Posterior vena cava (tissue), 2 donors: ENCODE measurements at regions not wholly inside any gene's neighbourhood (a gene's known extent, or its start where the extent isn't known, plus 50 kb on each side); places are given as distances from the start of the nearest gene placed in this dataset.

Source experiments
- DNase-seq: peaks from one replicate; pipeline ENCODE4 v3.0.0-alpha.2; 2020; ENCODE audit warnings: low spot score
- intact Hi-C, 2 donors: fragments of 100-400 bp; cut with DNase I; formaldehyde crosslinking; loops; one replicate each; pipeline versions ENCODE4 v1.14.1 to v1.14.2; 2022 to 2023
- donor health status: DM: yes; HTN: yes; CAD: no.
- donor health status: DM: yes; HTN: yes; CAD: no.

DNA sequence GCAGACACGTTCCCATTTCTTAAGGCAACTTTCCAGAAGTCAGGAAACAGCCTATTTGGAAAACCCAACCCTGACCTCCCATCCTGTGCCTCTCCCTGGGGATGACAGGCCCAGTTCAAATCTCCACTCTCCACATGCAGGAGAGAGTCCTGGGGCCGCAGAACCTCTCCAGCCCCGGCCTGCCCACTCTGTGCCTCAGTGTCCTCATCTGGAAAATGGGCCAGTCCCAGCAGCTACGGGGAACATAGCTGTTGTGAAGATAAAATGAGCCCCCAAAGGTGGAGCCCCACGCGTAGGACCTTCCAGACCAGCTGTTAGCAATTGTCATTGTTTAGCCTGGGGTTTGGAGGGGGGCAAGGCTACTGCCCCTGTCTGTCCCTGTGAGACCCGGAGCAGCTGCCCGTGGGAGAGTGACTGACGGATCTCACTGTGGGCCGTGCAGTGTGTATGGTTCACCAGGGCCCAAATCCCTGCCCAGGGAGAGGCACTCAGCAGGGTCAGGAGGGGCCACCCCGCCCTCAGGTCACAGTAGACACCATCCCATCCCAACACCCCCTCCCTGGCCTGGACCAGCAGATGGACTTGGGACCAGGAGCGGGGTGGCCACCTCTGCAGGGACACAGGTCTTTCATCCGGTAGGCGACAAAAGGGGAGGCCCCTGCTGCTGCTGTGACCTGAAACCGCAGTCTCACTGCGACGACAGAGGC, 145.9 kb downstream of the CTTN start:
- intact Hi-C loops = no loop called here
- DNase-seq = peak; percentile 73

DNA sequence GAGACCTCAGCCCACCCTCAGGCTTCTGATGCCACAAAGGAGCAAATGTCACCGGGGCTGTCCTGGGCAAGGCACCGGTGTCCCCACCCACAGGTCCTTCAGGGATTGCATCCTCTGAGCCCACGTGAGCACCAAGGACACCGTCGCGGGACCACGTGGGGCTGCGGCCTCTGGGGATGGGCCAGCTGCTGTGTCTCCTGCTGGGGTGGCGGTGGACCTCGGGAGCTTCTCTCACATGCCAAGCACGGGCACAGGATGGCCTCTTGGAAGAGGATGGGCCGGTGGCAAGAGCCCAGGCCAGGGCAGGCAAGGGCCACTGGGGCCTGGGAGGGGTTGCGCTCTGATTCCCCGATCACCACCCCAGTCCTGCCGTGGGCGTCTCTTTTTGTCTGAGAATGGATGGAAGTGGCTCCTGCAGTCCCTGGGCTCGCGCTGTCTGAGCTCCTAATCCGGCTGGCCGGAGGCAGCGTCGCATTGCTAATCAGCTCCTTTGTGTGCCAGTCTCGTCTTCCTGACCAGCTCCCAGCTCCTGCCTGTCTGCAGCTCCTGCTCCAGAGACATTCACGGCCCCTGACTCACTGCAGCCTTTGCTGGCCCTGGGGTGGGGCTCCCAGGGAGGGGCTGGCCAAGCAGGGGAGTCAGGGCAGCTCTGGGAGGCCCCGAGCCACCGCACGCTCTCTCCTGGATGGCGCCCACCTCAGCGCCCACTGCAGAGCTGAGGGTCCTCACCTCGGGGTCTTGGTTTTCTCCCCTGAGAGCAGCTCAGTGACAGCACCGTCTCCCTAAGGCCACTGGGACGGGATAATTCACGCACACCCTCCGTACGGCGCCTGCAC, 146.7 kb downstream of the CTTN start:
- DNase-seq = peak; percentile 78

DNA sequence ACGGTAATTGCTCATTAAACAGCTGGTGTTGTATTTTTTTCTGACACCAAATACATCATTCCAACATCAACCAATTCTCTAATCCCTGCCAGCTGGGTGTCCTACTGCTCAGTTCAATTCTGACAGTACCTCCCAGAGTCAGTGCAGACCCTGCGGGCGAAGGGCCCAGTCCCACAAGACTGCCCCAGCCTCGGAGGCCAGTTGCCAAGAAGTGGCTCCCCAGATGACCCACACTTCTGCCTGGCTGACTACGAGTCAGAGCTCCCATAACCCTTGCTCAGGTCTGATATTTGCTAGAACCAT, 147.2 kb downstream of the CTTN start:
- DNase-seq = peak; percentile 69
- intact Hi-C loops = no loop called here

More for the DNA sequence above, 146.7 kb downstream of the CTTN start:
- intact Hi-C loops = no loop called here

DNA sequence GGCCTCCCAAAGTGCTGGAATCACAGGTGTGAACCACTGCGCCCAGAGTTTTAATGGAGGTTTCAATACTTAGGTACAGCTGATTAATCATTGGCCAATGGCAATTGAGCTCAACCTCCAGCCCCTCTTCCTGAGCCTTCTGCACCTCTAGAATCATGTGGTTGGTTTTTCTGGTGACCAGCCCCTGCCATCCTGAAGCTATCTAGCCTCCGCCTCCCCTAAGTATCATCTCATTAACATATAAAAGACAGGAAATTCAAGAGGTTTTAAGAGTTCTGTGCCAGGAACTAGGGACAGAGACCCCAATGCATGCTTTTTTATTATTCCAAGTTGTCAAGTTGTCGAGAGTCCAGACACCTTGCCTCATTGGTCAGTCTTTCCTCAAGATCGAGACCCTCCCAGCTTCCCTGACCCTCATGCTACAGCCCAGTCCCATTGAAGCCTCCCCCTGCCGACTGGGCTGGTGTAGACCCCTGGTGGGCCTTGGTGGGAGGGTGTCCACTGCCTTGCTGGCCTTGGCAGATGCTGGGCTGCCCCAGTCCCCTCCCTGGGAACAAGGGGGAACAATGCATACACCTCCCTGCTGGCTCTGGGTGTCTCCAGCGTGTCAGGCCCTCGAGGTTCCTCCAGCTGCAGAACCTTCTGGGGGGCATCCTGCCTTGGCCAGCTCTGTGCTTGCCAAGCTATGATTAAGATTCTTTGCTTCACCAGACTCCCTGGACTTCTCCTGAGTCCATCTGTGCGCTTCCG, 148.0 kb downstream of the CTTN start:
- peak; percentile 52 for DNase-seq
- intact Hi-C loops = no loop called here

DNA sequence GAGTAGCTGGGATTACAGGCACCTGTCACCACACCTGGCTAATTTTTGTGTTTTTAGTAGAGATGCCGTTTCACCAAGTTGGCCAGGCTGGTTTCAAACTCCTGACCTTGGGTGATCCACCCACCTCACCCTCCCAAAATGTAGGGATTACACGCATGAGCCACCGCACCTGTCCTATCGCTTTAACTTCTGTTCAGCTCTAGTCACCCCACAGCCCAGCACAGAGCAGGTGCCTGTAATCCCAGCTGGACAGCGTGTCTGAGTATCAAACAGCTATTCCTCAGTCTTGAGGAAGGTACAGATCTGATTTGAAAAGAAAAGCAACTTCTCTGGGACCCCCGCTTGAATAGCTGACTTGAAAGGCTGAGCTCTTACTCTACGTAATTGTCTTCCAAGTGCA, 149.1 kb downstream of the CTTN start:
- intact Hi-C loops = no loop called here
- DNase-seq = no peak

DNA sequence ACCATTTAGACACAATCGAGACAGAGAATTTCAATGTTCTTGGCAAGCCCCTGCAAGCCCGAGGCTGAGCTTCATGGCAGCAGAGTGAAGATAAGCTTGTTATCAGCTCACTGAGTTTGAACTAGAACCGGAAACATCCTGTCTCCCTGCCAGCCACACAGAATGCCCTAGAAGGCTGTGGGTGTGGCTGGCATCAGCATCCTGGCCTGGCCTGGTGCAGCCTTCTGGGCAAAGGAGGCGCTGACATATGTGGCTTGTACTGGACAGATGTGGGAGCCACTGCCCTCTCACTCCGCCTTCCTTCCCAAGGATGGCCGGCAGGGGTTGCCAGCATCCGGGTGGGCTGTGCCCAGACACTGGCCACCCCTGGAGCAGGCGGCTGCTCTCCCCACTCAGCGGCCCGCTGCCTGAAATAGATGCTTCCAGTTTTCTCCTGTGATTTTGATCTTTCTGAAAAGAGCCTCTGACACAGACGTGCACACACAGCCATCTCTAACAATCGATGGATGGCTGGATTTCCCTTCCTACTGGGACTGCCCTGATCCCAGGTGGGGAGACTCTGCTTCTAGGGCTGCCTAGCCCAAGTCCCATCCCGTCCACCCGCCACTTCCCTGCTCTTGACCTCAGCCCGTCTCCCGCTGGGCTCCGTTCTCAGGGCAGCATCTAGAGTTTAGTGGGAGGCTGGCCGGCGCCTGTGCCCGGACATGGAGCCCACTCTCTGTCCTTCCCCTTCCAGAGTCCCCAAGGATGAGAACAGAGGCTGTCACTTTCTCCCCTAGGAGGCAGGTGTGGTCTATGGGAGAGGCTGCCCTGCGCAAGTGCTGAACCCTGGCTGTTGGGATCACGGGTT, 149.7 kb downstream of the CTTN start:
- DNase-seq = peak; percentile 58

DNA sequence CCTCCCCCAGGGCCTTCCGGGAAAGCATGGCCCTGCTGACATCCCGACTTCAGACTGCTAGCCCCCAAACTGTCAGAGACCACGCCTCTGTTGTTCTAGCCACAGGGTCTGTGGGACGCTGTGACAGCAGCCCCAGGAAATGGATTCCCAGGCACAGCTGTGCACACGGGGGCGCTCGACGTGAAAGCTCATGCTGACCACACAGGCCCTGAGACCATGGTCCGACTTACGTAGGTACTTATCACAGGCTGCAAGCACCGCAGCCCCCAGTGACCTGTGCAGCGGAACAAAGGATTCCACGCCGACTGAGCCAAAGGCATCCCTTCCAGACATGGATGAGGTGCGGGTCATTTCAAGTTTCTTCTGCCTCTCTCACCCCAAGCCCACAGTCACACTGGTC, 150.6 kb downstream of the CTTN start:
- DNase-seq = peak; percentile 58
- intact Hi-C loops = no loop called here

More for the DNA sequence above, 149.7 kb downstream of the CTTN start:
- intact Hi-C loops = no loop called here

DNA sequence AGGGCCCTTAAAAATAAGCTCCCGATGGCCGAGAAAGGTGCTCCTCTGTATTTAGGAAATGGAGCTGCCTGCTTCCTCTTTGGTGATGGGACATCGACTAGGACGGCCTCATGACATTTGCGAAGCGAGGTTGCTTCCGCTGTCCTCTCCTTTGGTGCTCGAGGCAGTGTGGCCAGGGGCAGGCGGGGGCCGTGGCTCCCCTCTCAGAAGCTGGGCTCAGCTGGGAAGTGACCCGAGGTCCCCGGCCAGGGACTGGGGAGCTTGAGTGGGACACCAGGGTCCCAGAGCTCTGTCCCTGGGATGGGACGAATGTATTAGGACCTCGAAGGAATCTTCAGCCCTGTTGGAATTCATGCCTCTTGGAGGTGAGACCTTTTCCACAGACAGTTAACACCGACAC, 151.1 kb downstream of the CTTN start:
- DNase-seq = peak; percentile 57
- intact Hi-C loops = no loop called here

DNA sequence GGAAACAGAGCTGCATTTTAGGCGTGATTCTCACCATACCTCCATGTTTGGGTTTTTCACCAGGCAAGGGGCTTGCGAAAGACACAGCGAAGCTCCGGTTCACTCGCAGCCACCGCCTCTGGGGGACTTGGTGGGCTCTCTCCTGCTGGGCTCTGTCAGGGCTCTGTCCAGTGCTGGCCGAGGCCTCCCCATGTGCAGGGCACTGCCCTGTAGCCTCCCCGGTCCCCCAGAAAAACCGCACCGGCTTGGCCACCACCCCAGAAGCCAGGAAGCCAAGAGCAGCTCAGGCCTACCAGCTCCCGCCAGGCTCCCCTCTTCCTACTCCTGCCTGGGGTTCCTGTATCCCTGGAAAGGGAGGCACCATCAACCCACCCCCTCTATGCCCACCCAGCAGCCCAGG, 151.5 kb downstream of the CTTN start:
- intact Hi-C loops = no loop called here
- peak; percentile 43 for DNase-seq

DNA sequence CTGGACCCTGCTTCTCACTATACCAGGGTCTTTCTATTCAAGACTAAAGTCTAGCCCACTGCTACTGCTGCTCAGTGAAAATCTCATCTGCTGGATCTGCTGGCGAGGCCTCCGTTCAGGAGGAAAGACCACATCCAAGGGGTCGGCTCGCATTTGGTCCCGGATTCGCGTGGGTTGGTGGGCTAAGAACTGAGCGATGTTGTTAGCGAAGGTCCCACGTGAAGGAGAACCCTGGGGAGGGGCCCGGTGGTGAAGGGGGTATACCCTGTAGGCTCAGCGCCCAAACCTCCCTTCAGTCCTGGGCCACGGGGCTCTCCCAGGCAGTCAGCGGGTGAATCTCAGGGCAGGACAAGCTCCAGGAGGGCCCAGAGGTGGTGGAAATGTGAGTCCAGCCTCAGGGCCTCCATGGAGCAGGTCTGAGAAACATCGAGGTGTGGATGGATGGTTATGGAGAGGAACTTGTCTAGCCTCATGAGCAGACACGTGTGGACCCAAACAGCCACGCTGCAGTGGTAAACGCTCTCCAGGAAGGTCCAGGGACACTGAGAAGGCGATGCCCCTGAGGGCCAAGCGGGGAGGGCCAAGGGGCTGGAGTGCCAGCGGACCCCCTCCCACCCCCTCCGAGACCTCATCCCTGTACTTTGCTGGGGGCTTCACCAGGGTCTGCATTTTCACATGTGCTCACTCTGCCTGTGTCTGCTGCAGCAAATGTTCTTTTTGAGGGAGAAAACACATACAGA, 152.3 kb downstream of the CTTN start:
- intact Hi-C loops = no loop called here

DNA sequence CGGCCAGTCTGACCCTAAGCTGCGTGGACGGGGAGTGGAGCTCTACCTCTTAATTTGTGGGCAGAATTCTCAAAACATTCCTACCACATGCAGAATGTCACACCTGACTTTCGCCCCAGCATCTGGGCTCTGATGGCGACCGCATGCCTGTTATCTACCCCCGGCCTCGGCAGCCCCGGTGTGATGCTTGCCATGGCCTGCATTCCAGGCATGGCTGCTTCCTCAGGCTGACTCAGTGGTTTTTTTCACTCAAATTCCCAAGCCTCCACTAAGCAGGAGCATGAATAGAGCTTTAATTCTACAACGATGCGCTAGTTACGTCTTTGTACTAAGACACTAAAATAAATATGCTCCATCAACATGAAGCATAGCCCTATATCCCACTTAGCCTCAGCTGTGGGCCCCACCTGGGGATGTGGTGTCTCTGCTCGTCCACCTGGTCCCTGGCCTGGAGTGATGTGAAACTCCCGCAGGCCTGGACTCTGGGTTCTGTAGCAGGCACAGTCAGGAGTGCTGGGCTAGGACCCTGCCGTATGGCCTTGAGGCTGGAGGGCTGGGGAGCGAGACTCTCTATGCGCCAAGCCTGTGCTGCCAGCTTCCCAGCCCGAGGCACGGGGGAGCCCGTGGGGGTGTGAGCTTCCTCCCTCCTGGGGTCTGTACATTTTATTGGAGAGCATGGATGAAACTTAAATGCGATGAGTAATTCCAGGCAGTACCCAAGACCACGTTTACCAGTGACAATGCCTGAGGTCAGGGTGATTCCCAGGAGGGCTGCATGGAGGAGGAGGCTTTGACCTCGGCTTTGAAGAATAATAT, 153.2 kb downstream of the CTTN start:
- DNase-seq = peak; percentile 51
- intact Hi-C loops = no loop called here

More for the DNA sequence above, 152.3 kb downstream of the CTTN start:
- peak; percentile 65 for DNase-seq

DNA sequence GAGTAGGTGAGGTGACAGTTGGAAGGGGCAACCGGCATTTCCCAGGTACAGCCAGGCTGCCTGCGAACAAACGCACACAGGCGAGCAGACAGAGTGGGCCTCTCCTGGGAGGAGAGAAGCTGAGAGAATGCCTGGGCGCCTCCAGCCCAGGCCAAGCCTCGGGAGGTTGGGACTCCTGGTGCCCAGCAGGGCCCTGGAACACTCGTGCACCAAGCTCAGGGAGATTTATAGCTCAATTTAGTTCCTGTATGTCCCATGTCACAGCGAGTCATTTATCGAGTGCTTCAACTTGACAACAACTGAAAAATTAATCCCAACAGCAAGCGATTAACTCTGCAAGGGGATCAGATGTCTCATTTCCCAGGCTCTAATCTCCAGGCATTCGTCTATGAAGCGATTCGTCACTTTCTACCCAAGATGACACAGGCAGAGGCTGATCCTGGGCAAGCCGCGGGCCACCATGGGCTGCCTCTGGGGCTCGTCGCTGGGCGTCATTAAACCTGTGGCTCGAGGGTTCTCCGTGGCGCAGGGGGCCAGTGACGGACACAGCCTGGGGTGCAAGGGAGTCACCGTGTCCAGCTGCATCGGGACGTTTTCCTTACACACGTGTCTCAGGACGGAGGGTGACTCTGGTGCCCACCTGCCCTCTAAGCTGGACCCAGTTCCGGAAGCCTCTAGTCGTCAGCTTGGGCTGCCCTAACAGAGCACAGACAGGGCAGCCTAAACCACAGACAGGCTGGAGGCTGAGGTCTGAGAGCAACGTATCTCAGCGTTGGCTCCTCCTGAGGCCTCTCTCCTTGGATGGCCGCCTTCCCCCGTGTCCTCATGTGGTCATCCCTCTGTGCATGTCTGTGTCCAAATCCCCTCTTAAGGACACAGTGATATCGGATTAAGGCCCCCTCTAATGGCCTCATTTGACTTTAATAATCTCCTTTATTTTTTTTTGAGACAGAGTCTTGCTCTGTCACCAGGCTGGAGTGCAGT, 154.1 kb downstream of the CTTN start:
- intact Hi-C loops = no loop called here
- DNase-seq = peak; percentile 61

DNA sequence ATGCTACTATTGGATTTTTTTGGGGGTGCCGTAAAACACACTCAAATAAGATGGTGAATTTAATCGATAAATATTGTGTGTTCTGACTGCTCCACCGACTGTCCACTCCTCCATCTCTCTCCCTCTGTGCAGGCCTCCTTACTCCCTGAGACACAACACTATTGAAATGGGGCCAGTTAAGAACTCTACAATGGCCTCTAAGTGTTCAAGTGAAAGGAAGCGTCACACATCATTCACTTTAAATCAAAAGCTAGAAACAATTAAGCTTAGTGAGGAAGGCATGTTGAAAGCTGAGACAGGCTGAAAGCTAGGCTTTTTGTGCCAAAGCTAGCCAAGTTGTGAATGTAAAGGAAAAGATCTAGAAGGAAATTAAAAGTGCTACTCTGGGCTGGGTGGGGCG, 156.7 kb downstream of the CTTN start:
- intact Hi-C loops = no loop called here
- DNase-seq = no peak

DNA sequence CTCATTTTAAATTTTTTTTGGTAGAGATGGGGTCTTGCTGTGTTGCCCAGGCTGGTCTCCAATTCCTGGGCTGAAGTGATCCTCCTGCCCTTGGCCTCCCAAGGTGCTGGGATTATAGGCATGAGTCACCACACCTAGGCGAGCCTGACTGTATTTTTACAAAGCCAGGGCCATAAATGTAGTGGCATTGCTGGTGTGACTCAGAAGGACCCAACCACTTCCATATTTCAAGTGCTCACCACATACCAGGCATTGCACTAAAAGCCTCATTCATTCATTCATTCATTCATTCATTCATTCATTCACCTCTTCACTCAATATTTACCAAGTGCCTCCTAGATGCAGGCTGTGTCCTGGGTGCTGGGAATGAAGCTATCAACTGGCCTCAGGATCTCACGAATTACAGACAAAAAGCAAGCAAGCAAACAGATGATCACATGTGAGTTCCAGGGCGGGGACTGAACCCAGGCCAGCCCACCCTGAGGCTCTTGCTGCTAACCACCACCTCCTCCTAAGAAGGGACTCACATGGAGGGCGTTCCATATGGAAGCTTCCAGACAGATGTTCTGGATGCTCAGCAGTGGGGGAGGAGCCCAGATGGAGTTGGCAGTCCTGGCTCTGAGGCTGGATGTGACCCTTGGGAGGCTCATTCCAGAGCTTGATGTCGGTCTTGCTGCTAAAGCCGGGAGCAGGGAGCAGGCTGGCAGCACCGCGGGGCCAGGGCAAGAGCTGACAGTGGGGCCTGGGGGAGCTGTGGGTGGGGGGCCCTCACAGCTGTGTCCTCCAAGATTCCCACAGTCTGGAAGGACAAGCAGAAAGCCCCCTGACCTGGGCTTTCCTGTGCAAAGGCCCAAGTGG, 158.8 kb downstream of the CTTN start:
- intact Hi-C loops = no loop called here
- peak; percentile 71 for DNase-seq

DNA sequence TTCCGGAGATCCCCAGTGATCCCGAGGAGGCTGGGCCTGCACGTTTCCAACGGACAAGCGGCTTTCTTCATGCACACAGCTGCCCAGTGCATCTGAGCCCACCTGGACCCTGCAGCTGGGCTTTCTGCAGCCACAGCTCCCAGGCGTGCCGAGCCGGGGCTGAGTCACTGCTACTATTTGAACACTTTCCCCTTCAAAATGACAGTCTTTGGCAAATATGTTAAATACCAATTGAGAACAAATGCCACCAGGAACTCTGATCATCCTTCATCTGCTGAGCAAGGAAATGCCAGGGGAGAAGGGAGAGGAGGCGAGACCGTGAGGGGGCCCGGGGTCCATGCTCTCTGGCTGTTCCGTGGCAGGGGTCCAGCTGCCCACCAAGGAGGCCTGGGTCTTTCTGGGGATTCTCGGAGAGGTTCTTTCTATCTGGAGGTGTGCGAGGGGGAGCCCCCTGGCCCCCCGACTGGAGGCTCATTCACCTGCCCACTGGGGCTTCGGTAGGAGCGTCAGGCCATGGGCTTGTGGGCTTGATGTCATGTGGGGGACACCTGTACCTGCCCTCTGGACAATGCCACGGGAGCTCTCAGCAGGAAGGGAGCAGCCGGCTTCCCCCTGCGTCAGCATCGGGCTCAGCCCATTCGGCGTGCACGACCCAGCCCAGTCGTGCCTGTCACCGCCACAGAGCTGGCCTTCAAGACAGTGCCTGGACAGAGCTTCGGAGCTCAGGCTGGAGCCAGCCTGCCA, 159.6 kb downstream of the CTTN start:
- DNase-seq = peak; percentile 76
- intact Hi-C loops = no loop called here
